Spleen (tissue), 7 donors: ENCODE measurements at regions not wholly inside any gene's neighbourhood (a gene's known extent, or its start where the extent isn't known, plus 50 kb on each side); places are given as distances from the start of the nearest gene placed in this dataset.

Experiments
- POLR2A ChIP-seq, 3 donors: fragments of 450-650 bp; IDR thresholded peaks; one replicate each; pipeline ENCODE4 v1.5.1; 2017; ENCODE audit warnings: antibody characterized with exemption in 3 of 3, mild to moderate bottlenecking in 1 of 3
- POLR2AphosphoS5 ChIP-seq, 3 donors: sonication (generic); formaldehyde crosslinking; IDR thresholded peaks; one replicate each; pipeline ENCODE4 v1.5.1; 2017; ENCODE audit warnings: antibody characterized with exemption in 3 of 3
- TF ChIP-seq, protein P1 (sequence below), 11 experiments: fragments of 200-600 bp in 7 of 11; fragments of 450-650 bp in 4 of 11; sonication (generic) in 4 of 11; IDR thresholded peaks in 8 of 11; conservative IDR thresholded peaks in 3 of 11; 1 replicate in 7 of 11; 2 replicates in 4 of 11; pipeline versions ENCODE4 v1.4.0 to v1.8.0; 2016 to 2021; ENCODE audit warnings: antibody characterized with exemption in 11 of 11, inconsistent platforms in 4 of 11, mild to moderate bottlenecking in 1 of 11
- donor health status: DM: no; HTN: no; CAD: no; lungs with moderate emphysema.
- donor health status: DM: no; HTN: no; CAD: no.
- donor health status: DM: no; HTN: no; CAD: no.

DNA sequence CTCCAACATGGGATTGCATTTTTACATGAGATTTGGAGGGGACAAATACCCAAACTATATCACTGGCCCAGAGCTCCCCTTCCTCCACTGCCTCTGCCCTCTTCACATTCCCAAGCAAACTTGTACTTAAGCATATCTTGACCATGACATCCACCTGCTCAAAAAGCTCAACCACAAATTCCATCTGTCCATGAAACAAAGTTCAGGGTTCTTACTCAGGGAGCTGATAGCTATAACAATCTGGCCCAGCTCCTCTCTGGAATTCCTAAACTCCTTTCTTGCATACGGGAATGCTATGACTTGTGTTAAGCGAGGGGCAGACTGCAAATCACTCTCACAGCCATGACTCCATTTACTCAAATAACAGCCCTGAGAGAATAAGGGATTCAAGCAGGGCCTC is 152.1 kb downstream of the GALC start:
- TF ChIP-seq, protein P1, sequence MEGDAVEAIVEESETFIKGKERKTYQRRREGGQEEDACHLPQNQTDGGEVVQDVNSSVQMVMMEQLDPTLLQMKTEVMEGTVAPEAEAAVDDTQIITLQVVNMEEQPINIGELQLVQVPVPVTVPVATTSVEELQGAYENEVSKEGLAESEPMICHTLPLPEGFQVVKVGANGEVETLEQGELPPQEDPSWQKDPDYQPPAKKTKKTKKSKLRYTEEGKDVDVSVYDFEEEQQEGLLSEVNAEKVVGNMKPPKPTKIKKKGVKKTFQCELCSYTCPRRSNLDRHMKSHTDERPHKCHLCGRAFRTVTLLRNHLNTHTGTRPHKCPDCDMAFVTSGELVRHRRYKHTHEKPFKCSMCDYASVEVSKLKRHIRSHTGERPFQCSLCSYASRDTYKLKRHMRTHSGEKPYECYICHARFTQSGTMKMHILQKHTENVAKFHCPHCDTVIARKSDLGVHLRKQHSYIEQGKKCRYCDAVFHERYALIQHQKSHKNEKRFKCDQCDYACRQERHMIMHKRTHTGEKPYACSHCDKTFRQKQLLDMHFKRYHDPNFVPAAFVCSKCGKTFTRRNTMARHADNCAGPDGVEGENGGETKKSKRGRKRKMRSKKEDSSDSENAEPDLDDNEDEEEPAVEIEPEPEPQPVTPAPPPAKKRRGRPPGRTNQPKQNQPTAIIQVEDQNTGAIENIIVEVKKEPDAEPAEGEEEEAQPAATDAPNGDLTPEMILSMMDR (IDR thresholded peaks at IDR 0.05 in 8 of 11, conservative IDR thresholded peaks at IDR 0.05 in 3 of 11), result no peak
- TF ChIP-seq POLR2A (IDR thresholded peaks at IDR 0.05) (no peak), POLR2AphosphoS5 (IDR thresholded peaks at IDR 0.05) (no peak)
